ENCODE measurements at regions not wholly inside any gene's neighbourhood (a gene's known extent, or its start where the extent isn't known, plus 50 kb on each side); places are given as distances from the start of the nearest gene placed in this dataset.

DNA sequence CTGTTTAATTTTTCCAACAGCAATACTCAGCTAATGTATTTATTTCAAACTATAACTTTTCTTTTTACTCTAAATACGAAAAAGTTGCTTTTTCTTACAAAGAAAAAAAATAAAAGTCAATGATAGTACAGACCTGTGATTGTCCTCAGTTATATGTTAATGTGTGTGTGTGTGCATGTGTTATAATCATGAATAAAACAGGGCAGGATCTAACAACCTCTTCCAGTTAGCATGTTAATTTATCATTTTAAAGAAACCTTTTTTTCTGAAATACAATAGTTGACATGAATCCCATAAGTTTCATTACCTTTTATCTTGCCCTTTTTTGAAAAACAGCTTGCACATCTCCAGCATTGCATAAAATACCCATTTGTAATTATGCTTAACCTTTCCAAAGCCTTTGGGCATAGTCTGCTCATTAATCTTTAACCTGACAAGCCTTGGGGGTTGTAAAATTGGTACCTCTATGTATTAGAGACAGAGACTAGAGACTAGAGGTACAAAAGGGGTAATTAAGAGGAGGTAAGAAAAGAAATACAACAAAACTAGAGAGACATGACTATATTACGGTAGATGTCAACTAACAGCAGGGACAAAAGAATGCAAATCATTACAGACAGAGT lies 828.1 kb downstream of the OLFM4 start:
- H3K4me3 ChIP-seq (ENCODE audit: low read length): no peak overlapping the region
- H3K4me1 ChIP-seq (ENCODE audit: control insufficient read depth, low read length): no peaks in the 10 kb centered on the region
- H3K9me2 ChIP-seq (replicated peaks; ENCODE audit: control insufficient read depth, low read length): no peaks in the 10 kb centered on the region
- no peaks in the 10 kb centered on the region for H3K9me3 ChIP-seq (ENCODE audit: control insufficient read depth, insufficient read depth, low read length)
- no peaks in the 10 kb centered on the region for H3K36me3 ChIP-seq (ENCODE audit: control insufficient read depth, low read length)
- H4K20me1 ChIP-seq (ENCODE audit: control insufficient read depth, insufficient read depth, low read depth, low read length): no peaks in the 10 kb centered on the region
- TF ChIP-seq, protein P1, sequence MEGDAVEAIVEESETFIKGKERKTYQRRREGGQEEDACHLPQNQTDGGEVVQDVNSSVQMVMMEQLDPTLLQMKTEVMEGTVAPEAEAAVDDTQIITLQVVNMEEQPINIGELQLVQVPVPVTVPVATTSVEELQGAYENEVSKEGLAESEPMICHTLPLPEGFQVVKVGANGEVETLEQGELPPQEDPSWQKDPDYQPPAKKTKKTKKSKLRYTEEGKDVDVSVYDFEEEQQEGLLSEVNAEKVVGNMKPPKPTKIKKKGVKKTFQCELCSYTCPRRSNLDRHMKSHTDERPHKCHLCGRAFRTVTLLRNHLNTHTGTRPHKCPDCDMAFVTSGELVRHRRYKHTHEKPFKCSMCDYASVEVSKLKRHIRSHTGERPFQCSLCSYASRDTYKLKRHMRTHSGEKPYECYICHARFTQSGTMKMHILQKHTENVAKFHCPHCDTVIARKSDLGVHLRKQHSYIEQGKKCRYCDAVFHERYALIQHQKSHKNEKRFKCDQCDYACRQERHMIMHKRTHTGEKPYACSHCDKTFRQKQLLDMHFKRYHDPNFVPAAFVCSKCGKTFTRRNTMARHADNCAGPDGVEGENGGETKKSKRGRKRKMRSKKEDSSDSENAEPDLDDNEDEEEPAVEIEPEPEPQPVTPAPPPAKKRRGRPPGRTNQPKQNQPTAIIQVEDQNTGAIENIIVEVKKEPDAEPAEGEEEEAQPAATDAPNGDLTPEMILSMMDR (IDR thresholded peaks at IDR 0.05; ENCODE audit: low read depth, low read length, poor library complexity, severe bottlenecking): no peak
- no peak for TF ChIP-seq EZH2phosphoT487 (IDR thresholded peaks at IDR 0.05; ENCODE audit: borderline replicate concordance, low read length)
- H3K27ac ChIP-seq (ENCODE audit: low read depth, low read length): no peak overlapping the region
- no peaks in the 10 kb centered on the region for H3F3A ChIP-seq (ENCODE audit: control insufficient read depth, insufficient read depth)
- no peak overlapping the region for H3K4me2 ChIP-seq (ENCODE audit: low read length)
- no peaks in the 10 kb centered on the region for H3K79me2 ChIP-seq (ENCODE audit: control insufficient read depth, low read length)
- H3K27me3 ChIP-seq (ENCODE audit: control insufficient read depth, low read length): no peaks in the 10 kb centered on the region

DNA sequence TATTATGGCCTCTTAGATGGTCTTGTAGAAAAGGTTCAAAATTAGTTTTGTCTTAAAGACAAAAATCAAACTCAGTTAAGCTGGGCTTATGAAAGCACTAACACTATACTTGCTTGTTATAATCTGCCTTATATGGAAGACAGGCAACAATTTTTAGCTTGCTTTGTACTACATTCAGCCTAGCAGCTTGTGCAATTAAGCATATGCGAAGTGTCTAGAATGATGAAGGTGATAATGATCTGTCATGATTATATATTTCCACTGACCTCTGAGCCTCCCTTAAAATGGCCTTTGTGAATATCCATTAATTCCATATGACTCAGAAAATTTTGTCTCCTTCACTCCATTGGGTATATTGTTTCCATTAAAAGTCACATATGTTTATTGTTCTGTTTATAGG lies 834.9 kb downstream of the OLFM4 start:
- no peaks in the 10 kb centered on the region for H3K79me2 ChIP-seq (ENCODE audit: control insufficient read depth, low read length)
- H3K27ac ChIP-seq (ENCODE audit: low read depth, low read length): no peak overlapping the region
- H3K4me1 ChIP-seq (ENCODE audit: control insufficient read depth, low read length): no peaks in the 10 kb centered on the region
- H3K4me2 ChIP-seq (ENCODE audit: low read length): no peak overlapping the region
- no peaks in the 10 kb centered on the region for H3K9me2 ChIP-seq (replicated peaks; ENCODE audit: control insufficient read depth, low read length)
- H3K4me3 ChIP-seq (ENCODE audit: low read length): no peak overlapping the region
- H3K27me3 ChIP-seq (ENCODE audit: control insufficient read depth, low read length): no peaks in the 10 kb centered on the region
- no peaks in the 10 kb centered on the region for H3K9me3 ChIP-seq (ENCODE audit: control insufficient read depth, insufficient read depth, low read length)
- no peaks in the 10 kb centered on the region for H4K20me1 ChIP-seq (ENCODE audit: control insufficient read depth, insufficient read depth, low read depth, low read length)
- no peaks in the 10 kb centered on the region for H3K36me3 ChIP-seq (ENCODE audit: control insufficient read depth, low read length)
- H3F3A ChIP-seq (ENCODE audit: control insufficient read depth, insufficient read depth): no peaks in the 10 kb centered on the region
- TF ChIP-seq EZH2phosphoT487 (IDR thresholded peaks at IDR 0.05; ENCODE audit: borderline replicate concordance, low read length): no peak
- TF ChIP-seq, protein P1 (IDR thresholded peaks at IDR 0.05; ENCODE audit: low read depth, low read length, poor library complexity, severe bottlenecking): no peak

DNA sequence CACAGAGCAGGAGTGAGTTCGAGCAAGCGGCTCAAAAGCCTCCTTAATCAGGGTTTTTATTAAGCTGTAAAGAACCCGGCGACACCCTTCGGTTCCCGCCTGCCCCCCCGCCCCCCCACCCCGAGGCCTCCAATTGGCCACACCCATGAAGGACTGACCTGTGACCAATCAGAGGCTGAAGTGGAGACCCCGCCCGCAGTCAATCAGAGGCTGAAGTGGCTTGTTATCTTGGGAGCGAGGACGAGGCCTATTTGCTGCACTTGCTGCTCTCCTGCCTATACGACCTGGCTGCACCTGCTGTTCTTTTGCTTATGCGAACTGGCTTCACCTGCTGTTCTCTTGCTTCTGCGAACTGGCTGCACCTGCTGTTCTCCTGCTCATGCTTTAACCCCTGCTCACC lies 844.9 kb downstream of the OLFM4 start:
- no peaks in the 10 kb centered on the region for H3K9me2 ChIP-seq (replicated peaks; ENCODE audit: control insufficient read depth, low read length)
- TF ChIP-seq EZH2phosphoT487 (IDR thresholded peaks at IDR 0.05; ENCODE audit: borderline replicate concordance, low read length): no peak
- TF ChIP-seq, protein P1 (IDR thresholded peaks at IDR 0.05; ENCODE audit: low read depth, low read length, poor library complexity, severe bottlenecking): no peak
- no peaks in the 10 kb centered on the region for H3K36me3 ChIP-seq (ENCODE audit: control insufficient read depth, low read length)
- H3K27me3 ChIP-seq (ENCODE audit: control insufficient read depth, low read length): no peaks in the 10 kb centered on the region
- H3F3A ChIP-seq (ENCODE audit: control insufficient read depth, insufficient read depth): no peaks in the 10 kb centered on the region
- no peak overlapping the region for H3K4me2 ChIP-seq (ENCODE audit: low read length)
- no peaks in the 10 kb centered on the region for H4K20me1 ChIP-seq (ENCODE audit: control insufficient read depth, insufficient read depth, low read depth, low read length)
- H3K4me1 ChIP-seq (ENCODE audit: control insufficient read depth, low read length): no peaks in the 10 kb centered on the region
- H3K79me2 ChIP-seq (ENCODE audit: control insufficient read depth, low read length): no peaks in the 10 kb centered on the region
- H3K9me3 ChIP-seq (ENCODE audit: control insufficient read depth, insufficient read depth, low read length): no peaks in the 10 kb centered on the region
- H3K27ac ChIP-seq (ENCODE audit: low read depth, low read length): no peak overlapping the region
- H3K4me3 ChIP-seq (ENCODE audit: low read length): no peak overlapping the region
